ENCODE measurements at regions not wholly inside any gene's neighbourhood (a gene's known extent, or its start where the extent isn't known, plus 50 kb on each side); places are given as distances from the start of the nearest gene placed in this dataset.

DNA sequence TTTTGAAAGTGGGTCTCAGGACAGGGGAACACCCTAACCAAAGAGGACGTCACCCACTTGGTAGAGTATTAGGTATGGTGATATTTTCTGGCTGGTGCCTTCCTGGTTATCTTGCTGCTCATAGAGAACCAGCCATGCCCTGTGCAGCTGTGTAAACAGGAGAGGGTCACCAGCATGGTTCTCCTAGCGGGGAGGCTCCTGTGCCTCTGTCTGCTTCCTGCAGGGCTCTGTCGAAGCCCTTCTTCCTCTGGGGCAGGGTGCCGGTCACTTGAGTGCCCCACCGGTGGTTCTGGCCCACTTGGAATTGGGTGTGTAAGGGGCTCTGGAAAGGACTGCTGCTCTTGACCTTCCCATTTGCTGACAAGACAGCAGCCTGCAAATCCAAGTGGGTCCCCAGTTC, 80.5 kb upstream of the KCNK12 start:
- DNase-seq (ENCODE audit: low read depth): no peak
- TF ChIP-seq, protein P1, sequence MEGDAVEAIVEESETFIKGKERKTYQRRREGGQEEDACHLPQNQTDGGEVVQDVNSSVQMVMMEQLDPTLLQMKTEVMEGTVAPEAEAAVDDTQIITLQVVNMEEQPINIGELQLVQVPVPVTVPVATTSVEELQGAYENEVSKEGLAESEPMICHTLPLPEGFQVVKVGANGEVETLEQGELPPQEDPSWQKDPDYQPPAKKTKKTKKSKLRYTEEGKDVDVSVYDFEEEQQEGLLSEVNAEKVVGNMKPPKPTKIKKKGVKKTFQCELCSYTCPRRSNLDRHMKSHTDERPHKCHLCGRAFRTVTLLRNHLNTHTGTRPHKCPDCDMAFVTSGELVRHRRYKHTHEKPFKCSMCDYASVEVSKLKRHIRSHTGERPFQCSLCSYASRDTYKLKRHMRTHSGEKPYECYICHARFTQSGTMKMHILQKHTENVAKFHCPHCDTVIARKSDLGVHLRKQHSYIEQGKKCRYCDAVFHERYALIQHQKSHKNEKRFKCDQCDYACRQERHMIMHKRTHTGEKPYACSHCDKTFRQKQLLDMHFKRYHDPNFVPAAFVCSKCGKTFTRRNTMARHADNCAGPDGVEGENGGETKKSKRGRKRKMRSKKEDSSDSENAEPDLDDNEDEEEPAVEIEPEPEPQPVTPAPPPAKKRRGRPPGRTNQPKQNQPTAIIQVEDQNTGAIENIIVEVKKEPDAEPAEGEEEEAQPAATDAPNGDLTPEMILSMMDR (IDR thresholded peaks at IDR 0.05; ENCODE audit: control insufficient read depth, insufficient read depth, low read depth, low read length, missing control alignments): no peak

GRCh38 chr2:47650001-47650535, 79.3 kb upstream of the KCNK12 start:
- TF ChIP-seq, protein P1 (IDR thresholded peaks at IDR 0.05; ENCODE audit: control insufficient read depth, insufficient read depth, low read depth, low read length, missing control alignments): no peak
- no peak for DNase-seq (ENCODE audit: low read depth)
- H3K4me3 ChIP-seq (ENCODE audit: control insufficient read depth, low read depth, low read length): no peak overlapping the region

More for the DNA sequence above, 80.5 kb upstream of the KCNK12 start:
- H3K4me3 ChIP-seq (ENCODE audit: control insufficient read depth, low read depth, low read length): no peak overlapping the region

DNA sequence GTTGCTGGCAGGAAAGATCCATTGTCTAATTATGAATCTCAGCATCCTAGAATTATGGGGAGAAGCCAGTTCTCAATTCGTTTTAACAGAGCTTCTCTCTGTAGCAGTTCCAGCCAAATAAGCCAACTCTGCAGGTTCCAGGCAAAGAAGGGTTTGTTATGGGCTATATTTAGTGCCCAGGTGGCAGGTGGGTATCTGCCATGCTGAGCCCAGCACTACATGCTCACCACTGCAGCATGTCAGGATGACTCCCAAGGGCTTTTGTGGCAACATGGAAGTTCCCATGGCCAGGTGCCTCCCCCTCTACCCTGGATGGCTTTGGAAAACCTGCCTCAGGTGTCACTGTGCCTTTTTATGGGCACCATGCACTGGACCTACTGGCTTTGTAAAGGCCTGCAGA, 74.5 kb upstream of the KCNK12 start:
- no peak overlapping the region for H3K4me3 ChIP-seq (ENCODE audit: control insufficient read depth, low read depth, low read length)
- DNase-seq (ENCODE audit: low read depth): no peak
- TF ChIP-seq, protein P1 (IDR thresholded peaks at IDR 0.05; ENCODE audit: control insufficient read depth, insufficient read depth, low read depth, low read length, missing control alignments): no peak

DNA sequence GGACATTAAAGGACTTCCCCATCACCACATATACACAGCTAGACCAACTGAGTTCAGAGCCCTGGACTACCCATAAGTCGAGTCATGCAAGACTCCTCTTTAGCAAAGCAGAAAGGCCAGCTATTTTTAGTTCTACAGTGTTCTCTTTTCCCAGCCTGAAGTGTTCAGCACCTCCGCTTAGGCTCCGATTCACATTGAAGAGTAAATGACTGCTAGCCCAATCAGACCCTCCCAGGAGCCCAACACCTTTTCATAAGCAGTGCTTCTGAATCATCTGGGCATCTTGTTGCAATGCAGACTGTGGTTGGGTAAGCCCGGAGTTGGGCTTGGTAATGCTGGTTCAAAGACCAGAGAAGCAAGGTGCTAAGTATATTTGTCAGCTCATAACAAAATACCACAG, 73.6 kb upstream of the KCNK12 start:
- TF ChIP-seq, protein P1 (IDR thresholded peaks at IDR 0.05; ENCODE audit: control insufficient read depth, insufficient read depth, low read depth, low read length, missing control alignments): no peak
- DNase-seq (ENCODE audit: low read depth): no peak
- no peak overlapping the region for H3K4me3 ChIP-seq (ENCODE audit: control insufficient read depth, low read depth, low read length)

DNA sequence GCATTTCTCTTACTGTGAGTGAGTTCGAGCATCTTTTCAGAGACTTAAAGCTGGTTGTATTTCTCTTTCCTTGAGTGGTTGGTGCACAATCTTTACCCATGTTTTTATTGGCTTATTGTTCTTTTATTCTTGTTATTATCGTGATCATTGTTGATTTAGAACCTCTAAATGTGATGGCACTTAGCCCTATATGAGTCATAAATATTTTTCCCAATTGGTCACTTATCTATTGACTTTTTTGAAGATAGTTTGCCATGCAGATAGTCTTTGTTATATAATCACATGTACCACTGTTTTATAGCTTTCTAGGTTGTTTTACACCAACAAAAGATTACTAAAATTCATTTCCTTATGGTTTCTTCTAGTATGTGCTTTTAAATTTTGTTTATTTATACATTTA, 70.6 kb upstream of the KCNK12 start:
- DNase-seq (ENCODE audit: low read depth): no peak
- TF ChIP-seq, protein P1 (IDR thresholded peaks at IDR 0.05; ENCODE audit: control insufficient read depth, insufficient read depth, low read depth, low read length, missing control alignments): no peak
- H3K4me3 ChIP-seq (ENCODE audit: control insufficient read depth, low read depth, low read length): no peak overlapping the region

- H3K4me3 ChIP-seq (ENCODE audit: control insufficient read depth, low read depth, low read length): no peak overlapping the region
- no peak for DNase-seq (ENCODE audit: low read depth)
- TF ChIP-seq, protein P1 (IDR thresholded peaks at IDR 0.05; ENCODE audit: control insufficient read depth, insufficient read depth, low read depth, low read length, missing control alignments): no peak
These were observed 69.6 kb upstream of the KCNK12 start for GRCh38 chr2:47640356-47640755.

- no peak overlapping the region for H3K4me3 ChIP-seq (ENCODE audit: control insufficient read depth, low read depth, low read length)
- DNase-seq (ENCODE audit: low read depth): no peak
- TF ChIP-seq, protein P1 (IDR thresholded peaks at IDR 0.05; ENCODE audit: control insufficient read depth, insufficient read depth, low read depth, low read length, missing control alignments): no peak
These were observed 68.7 kb upstream of the KCNK12 start for GRCh38 chr2:47639467-47639866.

Measured in AG09309 (cell line).